Nephron (organoid): ENCODE measurements at regions not wholly inside any gene's neighbourhood (a gene's known extent, or its start where the extent isn't known, plus 50 kb on each side); places are given as distances from the start of the nearest gene placed in this dataset.

Experiments
- H3K27ac Mint-ChIP-seq, 3 experiments: 2 replicates each; pipeline ENCODE4 v1.8.0; 2020; ENCODE audit warnings: mixed read lengths in 3 of 3, mild to moderate bottlenecking in 2 of 3, moderate library complexity in 1 of 3
- H3K27me3 Mint-ChIP-seq: 2 replicates; pipeline ENCODE4 v1.8.0; 2021; ENCODE audit warnings: low read depth, mild to moderate bottlenecking, moderate library complexity, mixed read lengths
- H3K36me3 Mint-ChIP-seq: 2 replicates; pipeline ENCODE4 v1.8.0; 2020; ENCODE audit warnings: low read depth, mixed read lengths
- H3K4me1 Mint-ChIP-seq: 2 replicates; pipeline ENCODE4 v1.8.0; 2020; ENCODE audit warnings: mixed read lengths
- H3K4me3 Mint-ChIP-seq, 3 experiments: 2 replicates each; pipeline ENCODE4 v1.8.0; 2020; ENCODE audit warnings: mild to moderate bottlenecking in 3 of 3, mixed read lengths in 3 of 3, moderate library complexity in 2 of 3
- H3K9me3 Mint-ChIP-seq: 2 replicates; pipeline ENCODE4 v1.8.0; 2020; ENCODE audit warnings: mixed read lengths
- TF ChIP-seq, protein P1 (sequence below), 3 experiments: fragments of 200-600 bp; sonication (generic); IDR thresholded peaks; one replicate each; pipeline ENCODE4 v1.5.0; 2021; ENCODE audit warnings: antibody characterized with exemption in 3 of 3; ENCODE audit not compliant: unreplicated experiment in 3 of 3

DNA sequence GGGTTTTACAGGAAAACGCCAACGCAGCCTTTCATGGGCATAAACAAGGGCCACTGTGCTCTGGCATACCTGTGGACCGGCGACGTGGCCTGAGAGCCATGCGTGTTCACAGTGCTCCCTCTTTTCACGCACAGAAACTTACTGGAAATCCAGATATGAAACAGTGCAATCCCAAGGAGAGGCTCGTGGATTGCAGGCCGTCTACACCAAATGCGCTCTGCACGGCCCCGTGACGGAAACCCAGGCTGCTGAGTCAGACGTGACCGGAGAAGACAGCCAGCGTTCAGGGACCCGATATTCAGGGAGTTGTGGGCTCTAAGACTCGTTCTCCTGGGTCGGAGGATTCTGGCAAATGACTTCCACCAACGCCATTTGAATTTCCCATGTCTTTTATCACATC is 129.2 kb downstream of the FOXL1 start:
- Mint-ChIP-seq H3K27ac (no peak overlapping the region), H3K36me3 (peaks cover 3% of the 10 kb centered on the region), H3K9me3 (peaks cover 10% of the 10 kb centered on the region), H3K4me1 (no peaks in the 10 kb centered on the region), H3K4me3 (no peak overlapping the region), H3K27me3 (peaks cover 46% of the 10 kb centered on the region)
- TF ChIP-seq, protein P1, sequence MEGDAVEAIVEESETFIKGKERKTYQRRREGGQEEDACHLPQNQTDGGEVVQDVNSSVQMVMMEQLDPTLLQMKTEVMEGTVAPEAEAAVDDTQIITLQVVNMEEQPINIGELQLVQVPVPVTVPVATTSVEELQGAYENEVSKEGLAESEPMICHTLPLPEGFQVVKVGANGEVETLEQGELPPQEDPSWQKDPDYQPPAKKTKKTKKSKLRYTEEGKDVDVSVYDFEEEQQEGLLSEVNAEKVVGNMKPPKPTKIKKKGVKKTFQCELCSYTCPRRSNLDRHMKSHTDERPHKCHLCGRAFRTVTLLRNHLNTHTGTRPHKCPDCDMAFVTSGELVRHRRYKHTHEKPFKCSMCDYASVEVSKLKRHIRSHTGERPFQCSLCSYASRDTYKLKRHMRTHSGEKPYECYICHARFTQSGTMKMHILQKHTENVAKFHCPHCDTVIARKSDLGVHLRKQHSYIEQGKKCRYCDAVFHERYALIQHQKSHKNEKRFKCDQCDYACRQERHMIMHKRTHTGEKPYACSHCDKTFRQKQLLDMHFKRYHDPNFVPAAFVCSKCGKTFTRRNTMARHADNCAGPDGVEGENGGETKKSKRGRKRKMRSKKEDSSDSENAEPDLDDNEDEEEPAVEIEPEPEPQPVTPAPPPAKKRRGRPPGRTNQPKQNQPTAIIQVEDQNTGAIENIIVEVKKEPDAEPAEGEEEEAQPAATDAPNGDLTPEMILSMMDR (IDR thresholded peaks at IDR 0.05; ENCODE audit: unreplicated experiment in 3 of 3) = no peak

DNA sequence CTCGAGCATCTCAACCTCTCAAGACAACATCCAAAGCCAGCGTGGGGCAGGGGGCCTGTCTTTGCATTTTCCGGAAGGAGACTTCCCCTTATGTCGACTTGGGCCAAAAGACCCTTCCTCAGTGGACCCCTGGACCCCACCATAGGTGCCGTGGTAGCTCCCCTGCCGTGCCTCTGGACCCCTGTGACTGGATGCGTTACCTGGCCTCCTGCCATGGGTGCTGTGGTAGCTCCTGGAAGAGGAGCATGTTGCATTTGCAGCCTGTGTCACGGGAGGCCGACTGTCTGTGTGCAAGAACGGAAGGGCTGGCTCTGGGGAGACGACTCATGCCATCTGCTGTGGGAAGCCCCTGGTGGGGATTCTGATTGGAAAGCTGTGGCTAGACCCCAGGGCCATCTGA is 130.1 kb downstream of the FOXL1 start:
- Mint-ChIP-seq H3K27ac (no peak overlapping the region), H3K9me3 (peaks cover 10% of the 10 kb centered on the region), H3K4me3 (no peak overlapping the region), H3K36me3 (peaks cover 3% of the 10 kb centered on the region), H3K27me3 (peaks cover 50% of the 10 kb centered on the region), H3K4me1 (no peaks in the 10 kb centered on the region)
- TF ChIP-seq, protein P1 (IDR thresholded peaks at IDR 0.05; ENCODE audit: unreplicated experiment in 3 of 3) = no peak

DNA sequence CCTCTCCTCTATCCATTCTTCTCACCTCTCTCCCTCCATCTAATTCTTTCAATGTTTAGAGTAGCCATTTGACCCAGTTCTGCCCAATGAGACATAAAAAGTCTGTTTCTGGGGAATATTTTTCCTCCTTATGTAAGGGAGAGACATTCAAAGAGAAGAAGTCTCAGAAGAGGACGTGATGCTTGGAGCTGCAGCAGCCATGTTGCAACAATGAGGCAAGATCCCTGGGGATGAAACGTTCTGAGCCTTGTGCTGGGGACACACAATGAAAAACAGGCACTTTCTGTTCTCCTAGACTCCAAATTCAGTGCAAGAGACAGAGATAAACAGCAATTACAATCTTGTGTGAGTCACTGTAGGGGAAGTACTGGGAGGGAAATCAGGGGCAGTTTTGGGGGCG is 130.8 kb downstream of the FOXL1 start:
- TF ChIP-seq, protein P1 (IDR thresholded peaks at IDR 0.05; ENCODE audit: unreplicated experiment in 3 of 3) = no peak
- Mint-ChIP-seq H3K27me3 (peaks cover 51% of the 10 kb centered on the region), H3K9me3 (peaks cover 12% of the 10 kb centered on the region), H3K4me1 (no peaks in the 10 kb centered on the region), H3K4me3 (no peak overlapping the region), H3K36me3 (peaks cover 3% of the 10 kb centered on the region), H3K27ac (no peak overlapping the region)

DNA sequence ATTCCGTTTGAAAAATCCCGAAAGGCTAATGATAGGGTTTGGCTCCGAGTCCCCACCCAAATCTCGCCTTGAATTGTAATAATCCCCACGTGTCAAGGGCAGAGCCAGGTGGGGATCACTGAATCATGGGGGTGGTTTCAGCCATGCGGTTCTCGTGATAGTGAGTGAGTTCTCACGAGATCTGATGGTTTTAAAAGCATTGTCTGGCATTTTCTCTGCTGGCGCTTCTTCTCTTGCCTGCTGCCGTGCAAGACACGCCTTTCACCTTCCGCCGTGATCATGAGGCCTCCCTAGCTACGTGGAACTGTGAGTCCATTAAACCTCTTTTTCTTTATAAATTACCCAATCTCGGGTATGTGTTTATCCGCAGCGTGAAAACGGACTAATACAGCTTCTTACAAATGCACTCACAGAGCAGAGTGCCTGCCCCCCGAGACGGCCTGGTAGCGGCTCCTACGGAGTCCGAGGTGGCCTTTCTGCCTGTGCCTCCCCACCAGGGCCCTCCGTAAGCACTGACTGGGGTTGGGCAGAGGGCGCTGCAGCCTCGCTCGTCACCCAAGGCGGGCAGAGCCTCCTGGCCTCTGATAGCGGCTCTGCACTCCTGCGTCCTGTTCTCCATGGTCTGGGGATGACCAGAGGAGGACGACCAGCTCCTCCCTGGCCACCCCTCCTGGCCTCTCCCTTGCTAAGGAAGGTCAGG is 131.7 kb downstream of the FOXL1 start:
- Mint-ChIP-seq H3K4me3 (no peak overlapping the region), H3K4me1 (no peaks in the 10 kb centered on the region), H3K27me3 (peaks cover 60% of the 10 kb centered on the region), H3K36me3 (no peaks in the 10 kb centered on the region), H3K27ac (no peak overlapping the region), H3K9me3 (peaks cover 11% of the 10 kb centered on the region)
- TF ChIP-seq, protein P1 (IDR thresholded peaks at IDR 0.05; ENCODE audit: unreplicated experiment in 3 of 3) = no peak

DNA sequence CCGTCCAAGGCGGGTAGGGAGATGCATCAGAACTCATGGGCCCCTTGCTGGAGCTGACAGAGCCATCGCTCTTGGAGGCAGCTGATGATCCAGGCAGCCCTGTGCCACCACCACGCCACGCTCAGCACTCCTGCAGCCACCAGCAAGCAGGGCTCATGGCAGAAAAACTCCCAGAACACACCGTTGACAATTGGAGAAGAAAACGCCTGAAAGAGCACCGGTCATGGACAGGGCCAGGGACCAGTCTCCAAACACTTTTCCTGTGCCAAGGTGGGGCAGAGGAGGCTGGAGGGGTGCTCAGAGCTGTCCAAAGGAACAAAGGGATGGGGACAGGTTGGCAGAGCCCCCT is 132.2 kb downstream of the FOXL1 start:
- H3K36me3 Mint-ChIP-seq = no peaks in the 10 kb centered on the region
- H3K27ac Mint-ChIP-seq = no peak overlapping the region
- TF ChIP-seq, protein P1 (IDR thresholded peaks at IDR 0.05; ENCODE audit: unreplicated experiment in 3 of 3) = no peak
- peaks cover 61% of the 10 kb centered on the region for H3K27me3 Mint-ChIP-seq
- H3K9me3 Mint-ChIP-seq = peaks cover 10% of the 10 kb centered on the region
- no peaks in the 10 kb centered on the region for H3K4me1 Mint-ChIP-seq
- H3K4me3 Mint-ChIP-seq = no peak overlapping the region
